ENCODE measurements at regions not wholly inside any gene's neighbourhood (a gene's known extent, or its start where the extent isn't known, plus 50 kb on each side); places are given as distances from the start of the nearest gene placed in this dataset.

- 0 out of 2 replicates have a peak, but pooled peaks have one; percentile 7 for TF ChIP-seq CTCF (IDR thresholded peaks at IDR 0.05)
- no peak for TF ChIP-seq ZFX (IDR thresholded peaks at IDR 0.05; ENCODE audit: borderline replicate concordance)
These were observed 237.9 kb upstream of the PBX1 start for GRCh38 chr1:164320790-164321731.

Measured in 22Rv1 (cell line).